ENCODE measurements at regions not wholly inside any gene's neighbourhood (a gene's known extent, or its start where the extent isn't known, plus 50 kb on each side); places are given as distances from the start of the nearest gene placed in this dataset.

- Histone ChIP-seq H3K27ac (ENCODE audit: low read depth, low read length) (no peak overlapping the region; the same call in 1 of the 2 replicates), H3K4ac (replicated peaks; ENCODE audit: insufficient read length, low read depth, low read length) (no peak overlapping the region), H3K14ac (ENCODE audit: insufficient read length) (no peak overlapping the region), H2BK15ac (ENCODE audit: low read length) (no peak overlapping the region), H3K36me3 (ENCODE audit: control insufficient read depth in 2 of 4, insufficient read depth in 4 of 4, low read length in 3 of 4) (no peaks in the 10 kb centered on the region), H2BK12ac (ENCODE audit: low read depth, low read length) (no peak overlapping the region), H4K8ac (ENCODE audit: extremely low read depth, insufficient read depth, low read length) (no peak overlapping the region), H3K79me2 (ENCODE audit: control insufficient read depth in 1 of 2, insufficient read depth in 2 of 2, low read length in 2 of 2) (no peaks in the 10 kb centered on the region), H3K23me2 (ENCODE audit: low read depth, low read length) (no peaks in the 10 kb centered on the region), H2AFZ (ENCODE audit: low read length) (no peak overlapping the region), H2BK5ac (ENCODE audit: low read depth, low read length) (no peak overlapping the region), H4K91ac (replicated peaks; ENCODE audit: insufficient read length, low read length) (no peak overlapping the region), H4K20me1 (replicated peaks in 1 of 2; ENCODE audit: control insufficient read depth in 1 of 2, insufficient read depth in 2 of 2, low read length in 2 of 2) (no peaks in the 10 kb centered on the region), H3K4me1 (replicated peaks in 1 of 4; ENCODE audit: control insufficient read depth in 3 of 4, insufficient read depth in 4 of 4, low read length in 3 of 4) (no peaks in the 10 kb centered on the region; a peak in 2 of 7 replicates), H2AK5ac (ENCODE audit: low read depth, low read length) (no peak overlapping the region), H3K79me1 (ENCODE audit: low read depth, low read length) (no peaks in the 10 kb centered on the region), H3K4me2 (ENCODE audit: insufficient read depth in 1 of 2, low read depth in 2 of 2, low read length in 2 of 2) (no peak overlapping the region), H3K27me3 (replicated peaks in 1 of 4; ENCODE audit: control insufficient read depth in 3 of 4, extremely low read depth in 1 of 4, insufficient read depth in 3 of 4, low read length in 3 of 4) (no peaks in the 10 kb centered on the region; a peak in 1 of 7 replicates), H3K18ac (ENCODE audit: extremely low read depth, low read length) (no peak overlapping the region), H3K9ac (replicated peaks in 1 of 4; ENCODE audit: extremely low read depth in 1 of 4, low read depth in 3 of 4, low read length in 3 of 4) (no peak overlapping the region), H3K56ac (replicated peaks; ENCODE audit: insufficient read length, low read depth, low read length) (no peak overlapping the region), H2BK120ac (replicated peaks; ENCODE audit: low read depth, low read length) (no peak overlapping the region), H4K5ac (ENCODE audit: insufficient read length, low read depth, low read length) (no peak overlapping the region), H3K9me3 (ENCODE audit: insufficient read depth in 2 of 2, low read depth in 1 of 2, low read length in 1 of 2) (peaks cover 0 to 5% of the 10 kb centered on the region in 2 experiments; a peak in 2 of 4 replicates), H3K23ac (ENCODE audit: insufficient read length) (no peak overlapping the region), H2BK20ac (ENCODE audit: low read length) (no peak overlapping the region), H3K4me3 (ENCODE audit: extremely low read depth in 1 of 4, insufficient read depth in 2 of 4, low read depth in 3 of 4, low read length in 4 of 4) (no peak overlapping the region)
- FAIRE-seq: no peak
- no peak for DNase-seq (ENCODE audit: low read depth in 1 of 2, low spot score in 2 of 2)
- ChIA-PET POLR2A (ENCODE audit: partially characterized antibody) (interaction anchor here (0.7 kb wide), 1 partner anchor 422 kb away, joined by 3 read pairs; no protein-coding TSS in a partner anchor), CTCF (ENCODE audit: partially characterized antibody) (interaction anchor here (0.9 to 1.3 kb wide), 2 partner anchors 10 to 128 kb away, joined by 3 to 9 read pairs; no protein-coding TSS in a partner anchor)
- WGBS, 2 experiments (ENCODE audit: extremely low coverage in 1 of 2, insufficient coverage in 1 of 2, insufficient read length in 1 of 2, insufficient replicate concordance in 2 of 2, low coverage in 1 of 2, low lambda C conversion rate in 2 of 2, missing lambda C conversion rate in 1 of 2): 89% methylated on average over 26 of the region's 26 CpGs; no CpG with 5 or more reads in 1 of the 2 experiments
- TF ChIP-seq SRF (IDR thresholded peaks at IDR 0.05; ENCODE audit: low read depth, low read length) (no peak), SP2 (IDR thresholded peaks at IDR 0.05; ENCODE audit: low read length) (no peak), GTF2F1 (IDR thresholded peaks at IDR 0.05; ENCODE audit: borderline replicate concordance, low read depth, low read length) (no peak), CEBPB (IDR thresholded peaks at IDR 0.05; ENCODE audit: low read depth, low read length) (no peak), SP1 (IDR thresholded peaks at IDR 0.05; ENCODE audit: low read depth, low read length) (no peak), CBX8 (IDR thresholded peaks at IDR 0.05; ENCODE audit: borderline replicate concordance, low read depth, low read length) (no peak), NANOG (IDR thresholded peaks at IDR 0.05; ENCODE audit: insufficient read depth, low read depth, low read length, poor library complexity, severe bottlenecking) (no peak), CHD2 (IDR thresholded peaks at IDR 0.05; ENCODE audit: low read length) (no peak), SIX5 (IDR thresholded peaks at IDR 0.05; ENCODE audit: low read depth, low read length) (no peak)
These were observed 127.7 kb downstream of the ZNF664 start for GRCh38 chr12:124100572-124101178.
